ENCODE measurements at regions not wholly inside any gene's neighbourhood (a gene's known extent, or its start where the extent isn't known, plus 50 kb on each side); places are given as distances from the start of the nearest gene placed in this dataset.

- Histone ChIP-seq H3K36me3 (ENCODE audit: control insufficient read depth, insufficient read depth, low read length) (no peaks in the 10 kb centered on the region), H3K4me3 (ENCODE audit: low read depth, low read length) (no peak overlapping the region), H3K27me3 (ENCODE audit: control insufficient read depth, insufficient read depth, low read length) (no peaks in the 10 kb centered on the region)
- no peak for FAIRE-seq
- DNase-seq (ENCODE audit: low read depth) = peak; percentile 71
- no peak for TF ChIP-seq CTCF (IDR thresholded peaks at IDR 0.05; ENCODE audit: insufficient read depth, low read length, severe bottlenecking)
Observed at GRCh38 chr1:58927041-58927721, 143.3 kb upstream of the JUN start.

DNA sequence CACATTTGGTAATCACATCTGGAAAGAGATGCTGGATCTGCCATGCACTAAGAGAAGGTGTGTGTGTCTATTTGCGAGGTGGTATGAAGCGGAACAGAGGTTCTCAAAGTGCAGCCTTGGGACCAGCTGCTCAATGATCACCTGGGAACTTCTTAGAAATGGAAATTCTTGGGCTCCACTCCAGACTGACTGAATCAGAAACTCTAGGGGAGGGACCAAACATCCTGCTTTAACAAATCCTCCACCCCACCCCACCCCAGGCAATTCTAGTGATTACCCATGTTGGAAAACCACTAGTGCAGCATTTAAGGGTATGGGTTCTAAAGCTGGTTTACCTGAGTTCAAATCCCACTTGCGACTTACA is 143.9 kb upstream of the JUN start:
- Histone ChIP-seq H3K36me3 (ENCODE audit: control insufficient read depth, insufficient read depth, low read length) (no peaks in the 10 kb centered on the region), H3K27me3 (ENCODE audit: control insufficient read depth, insufficient read depth, low read length) (no peaks in the 10 kb centered on the region), H3K4me3 (ENCODE audit: low read depth, low read length) (no peak overlapping the region)
- no peak for TF ChIP-seq CTCF (IDR thresholded peaks at IDR 0.05; ENCODE audit: insufficient read depth, low read length, severe bottlenecking)
- DNase-seq (ENCODE audit: low read depth) (peak; percentile 85), FAIRE-seq (no peak)

DNA sequence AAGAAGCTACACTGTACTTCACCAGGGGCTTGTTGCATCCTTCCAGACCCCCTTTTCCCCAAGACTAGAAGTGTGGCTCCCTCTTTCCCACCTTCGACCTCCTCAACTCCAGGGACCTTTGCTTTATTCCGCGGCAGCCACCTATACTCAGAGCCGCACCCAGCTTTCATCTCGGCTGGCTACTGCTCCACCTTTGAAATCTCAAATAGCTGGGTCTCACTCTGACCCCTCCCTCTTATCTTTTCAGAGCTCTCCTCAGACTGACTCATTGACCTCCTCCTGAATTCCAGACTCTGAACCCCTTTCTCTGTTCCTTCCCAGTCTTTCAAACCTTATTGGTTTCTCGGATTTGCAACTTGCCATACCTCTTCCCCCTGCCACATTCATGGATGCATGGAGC is 144.7 kb upstream of the JUN start:
- FAIRE-seq (no peak), DNase-seq (ENCODE audit: low read depth) (no peak)
- Histone ChIP-seq H3K36me3 (ENCODE audit: control insufficient read depth, insufficient read depth, low read length) (no peaks in the 10 kb centered on the region), H3K4me3 (ENCODE audit: low read depth, low read length) (no peak overlapping the region), H3K27me3 (ENCODE audit: control insufficient read depth, insufficient read depth, low read length) (no peaks in the 10 kb centered on the region)
- TF ChIP-seq CTCF (IDR thresholded peaks at IDR 0.05; ENCODE audit: insufficient read depth, low read length, severe bottlenecking) = no peak

DNA sequence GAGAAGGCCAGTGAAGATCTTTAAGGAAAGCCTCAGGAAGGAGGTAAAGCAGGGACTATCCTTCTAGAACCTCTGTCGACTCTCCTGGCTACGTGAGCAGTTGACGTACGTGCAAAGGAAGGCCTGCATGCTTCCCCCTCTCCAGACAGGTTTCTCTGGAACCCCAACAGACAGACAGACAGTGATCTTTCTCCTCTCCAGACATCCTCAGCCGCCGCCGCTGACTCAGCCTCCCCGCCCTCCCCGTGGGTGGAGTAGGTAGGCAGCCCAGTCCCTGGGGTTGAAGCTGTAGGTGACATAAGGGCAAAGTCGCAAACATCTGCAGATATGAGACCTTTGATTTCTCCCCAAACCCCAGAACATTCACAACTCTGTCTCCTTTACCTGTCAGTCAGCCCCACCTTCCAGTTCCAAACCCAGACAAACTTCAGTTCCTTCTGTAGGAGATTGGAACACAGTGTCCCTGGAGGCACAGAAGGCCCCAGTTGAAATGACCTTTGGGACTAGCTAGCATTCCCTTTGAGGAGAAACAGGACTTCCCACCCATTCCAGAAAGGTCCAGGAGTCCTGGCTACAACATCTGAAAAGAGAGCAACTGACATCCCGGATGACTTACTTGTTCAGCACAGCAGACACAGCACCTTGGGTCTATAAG is 146.0 kb upstream of the JUN start:
- FAIRE-seq (no peak), DNase-seq (ENCODE audit: low read depth) (peak; percentile 77)
- H3K4me3 ChIP-seq (ENCODE audit: low read depth, low read length) = no peak overlapping the region
- no peak for TF ChIP-seq CTCF (IDR thresholded peaks at IDR 0.05; ENCODE audit: insufficient read depth, low read length, severe bottlenecking)
- H3K27me3 ChIP-seq (ENCODE audit: control insufficient read depth, insufficient read depth, low read length) = no peaks in the 10 kb centered on the region
- H3K36me3 ChIP-seq (ENCODE audit: control insufficient read depth, insufficient read depth, low read length) = no peaks in the 10 kb centered on the region

DNA sequence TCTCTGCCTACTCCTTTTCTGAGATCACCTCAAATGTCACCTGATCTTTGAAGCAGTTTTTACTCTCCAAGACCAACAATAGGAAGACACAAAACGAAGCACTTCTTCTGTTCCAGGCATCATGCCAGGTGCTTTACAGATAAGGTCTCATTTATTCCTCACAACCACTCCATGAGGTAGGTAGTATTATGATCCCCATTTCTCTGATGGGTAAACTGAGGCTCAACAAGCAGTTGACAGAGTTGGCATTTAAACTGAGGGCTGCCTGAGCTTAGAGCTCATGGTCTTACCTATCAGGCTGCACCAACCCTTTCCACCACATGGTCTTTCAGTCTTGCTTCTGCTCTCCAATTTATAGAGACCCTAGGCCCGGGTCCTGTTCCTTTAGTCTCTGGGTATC is 147.2 kb upstream of the JUN start:
- TF ChIP-seq CTCF (IDR thresholded peaks at IDR 0.05; ENCODE audit: insufficient read depth, low read length, severe bottlenecking) = no peak
- no peaks in the 10 kb centered on the region for H3K27me3 ChIP-seq (ENCODE audit: control insufficient read depth, insufficient read depth, low read length)
- DNase-seq (ENCODE audit: low read depth) (no peak), FAIRE-seq (no peak)
- no peaks in the 10 kb centered on the region for H3K36me3 ChIP-seq (ENCODE audit: control insufficient read depth, insufficient read depth, low read length)
- no peak overlapping the region for H3K4me3 ChIP-seq (ENCODE audit: low read depth, low read length)

GRCh38 chr1:58931756-58932155 is 147.9 kb upstream of the JUN start:
- DNase-seq (ENCODE audit: low read depth) (peak; percentile 76), FAIRE-seq (no peak)
- TF ChIP-seq CTCF (IDR thresholded peaks at IDR 0.05; ENCODE audit: insufficient read depth, low read length, severe bottlenecking) = no peak
- Histone ChIP-seq H3K36me3 (ENCODE audit: control insufficient read depth, insufficient read depth, low read length) (no peaks in the 10 kb centered on the region), H3K27me3 (ENCODE audit: control insufficient read depth, insufficient read depth, low read length) (no peaks in the 10 kb centered on the region), H3K4me3 (ENCODE audit: low read depth, low read length) (no peak overlapping the region)
